Transverse colon (tissue), 3 donors: ENCODE measurements at regions not wholly inside any gene's neighbourhood (a gene's known extent, or its start where the extent isn't known, plus 50 kb on each side); places are given as distances from the start of the nearest gene placed in this dataset.

ENCODE experiments used
- EP300 ChIP-seq: sonication (generic); formaldehyde crosslinking; IDR thresholded peaks from one replicate; pipeline ENCODE4 v1.6.1; 2017; ENCODE audit warnings: antibody characterized with exemption, low read depth
- POLR2AphosphoS5 ChIP-seq, 3 donors: sonication (generic); formaldehyde crosslinking; IDR thresholded peaks; one replicate each; pipeline ENCODE4 v1.6.1; 2016; ENCODE audit warnings: antibody characterized with exemption in 3 of 3

DNA sequence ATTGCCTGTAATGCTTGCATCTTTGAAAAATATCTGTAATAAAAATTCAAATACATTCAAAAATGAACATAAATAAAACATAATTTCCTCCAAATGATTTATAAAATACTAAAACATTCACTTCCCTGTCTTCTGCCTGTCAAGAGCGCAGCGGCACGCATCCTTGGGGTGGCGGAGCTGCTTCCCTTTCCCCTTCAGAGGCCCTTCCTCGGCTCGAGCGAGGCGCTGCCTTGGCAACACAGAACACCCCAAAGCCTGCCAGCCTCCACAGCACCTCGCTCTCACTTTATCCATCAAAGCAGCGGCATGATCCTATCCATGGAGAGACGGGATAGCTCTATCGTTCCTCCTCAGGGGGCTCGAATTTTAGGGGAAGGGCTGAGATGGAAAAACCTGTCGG is 146.2 kb downstream of the GXYLT1 start:
- TF ChIP-seq EP300 (no peak), POLR2AphosphoS5 (IDR thresholded peaks at IDR 0.05) (no peak)
